Spleen (tissue), 7 donors: ENCODE measurements at regions not wholly inside any gene's neighbourhood (a gene's known extent, or its start where the extent isn't known, plus 50 kb on each side); places are given as distances from the start of the nearest gene placed in this dataset.

Source experiments
- POLR2A ChIP-seq, 3 donors: fragments of 450-650 bp; IDR thresholded peaks; one replicate each; pipeline ENCODE4 v1.5.1; 2017; ENCODE audit warnings: antibody characterized with exemption in 3 of 3, mild to moderate bottlenecking in 1 of 3
- POLR2AphosphoS5 ChIP-seq, 3 donors: sonication (generic); formaldehyde crosslinking; IDR thresholded peaks; one replicate each; pipeline ENCODE4 v1.5.1; 2017; ENCODE audit warnings: antibody characterized with exemption in 3 of 3
- TF ChIP-seq, protein P1 (sequence below), 11 experiments: fragments of 200-600 bp in 7 of 11; fragments of 450-650 bp in 4 of 11; sonication (generic) in 4 of 11; IDR thresholded peaks in 8 of 11; conservative IDR thresholded peaks in 3 of 11; 1 replicate in 7 of 11; 2 replicates in 4 of 11; pipeline versions ENCODE4 v1.4.0 to v1.8.0; 2016 to 2021; ENCODE audit warnings: antibody characterized with exemption in 11 of 11, inconsistent platforms in 4 of 11, mild to moderate bottlenecking in 1 of 11
- donor health status: DM: no; HTN: no; CAD: no; lungs with moderate emphysema.
- donor health status: DM: no; HTN: no; CAD: no.
- donor health status: DM: no; HTN: no; CAD: no.

GRCh38 chr5:23893561-23893960 is 386.2 kb downstream of the PRDM9 start:
- TF ChIP-seq, protein P1, sequence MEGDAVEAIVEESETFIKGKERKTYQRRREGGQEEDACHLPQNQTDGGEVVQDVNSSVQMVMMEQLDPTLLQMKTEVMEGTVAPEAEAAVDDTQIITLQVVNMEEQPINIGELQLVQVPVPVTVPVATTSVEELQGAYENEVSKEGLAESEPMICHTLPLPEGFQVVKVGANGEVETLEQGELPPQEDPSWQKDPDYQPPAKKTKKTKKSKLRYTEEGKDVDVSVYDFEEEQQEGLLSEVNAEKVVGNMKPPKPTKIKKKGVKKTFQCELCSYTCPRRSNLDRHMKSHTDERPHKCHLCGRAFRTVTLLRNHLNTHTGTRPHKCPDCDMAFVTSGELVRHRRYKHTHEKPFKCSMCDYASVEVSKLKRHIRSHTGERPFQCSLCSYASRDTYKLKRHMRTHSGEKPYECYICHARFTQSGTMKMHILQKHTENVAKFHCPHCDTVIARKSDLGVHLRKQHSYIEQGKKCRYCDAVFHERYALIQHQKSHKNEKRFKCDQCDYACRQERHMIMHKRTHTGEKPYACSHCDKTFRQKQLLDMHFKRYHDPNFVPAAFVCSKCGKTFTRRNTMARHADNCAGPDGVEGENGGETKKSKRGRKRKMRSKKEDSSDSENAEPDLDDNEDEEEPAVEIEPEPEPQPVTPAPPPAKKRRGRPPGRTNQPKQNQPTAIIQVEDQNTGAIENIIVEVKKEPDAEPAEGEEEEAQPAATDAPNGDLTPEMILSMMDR (IDR thresholded peaks at IDR 0.05 in 8 of 11, conservative IDR thresholded peaks at IDR 0.05 in 3 of 11), result no peak
- TF ChIP-seq POLR2AphosphoS5 (IDR thresholded peaks at IDR 0.05), result no peak
- no peak for TF ChIP-seq POLR2A (IDR thresholded peaks at IDR 0.05)
